Neuronal stem cell (in vitro differentiated cells): ENCODE measurements at regions not wholly inside any gene's neighbourhood (a gene's known extent, or its start where the extent isn't known, plus 50 kb on each side); places are given as distances from the start of the nearest gene placed in this dataset.

Experiments used
- DNase-seq: peaks from one replicate; pipeline ENCODE4 v3.0.0-alpha.2; 2013; ENCODE audit warnings: low spot score
- H2AFZ ChIP-seq: one replicate; pipeline ENCODE4 v1.6.1; 2013; ENCODE audit warnings: mild to moderate bottlenecking, low read length, inconsistent platforms
- H2AK5ac ChIP-seq: 2 replicates; pipeline ENCODE4 v1.6.1; 2013; ENCODE audit warnings: low read depth, mild to moderate bottlenecking, inconsistent platforms, low read length, moderate library complexity, mixed read lengths
- H2BK120ac ChIP-seq: 2 replicates; pipeline ENCODE4 v1.6.1; 2013; ENCODE audit warnings: low read depth, mild to moderate bottlenecking, inconsistent platforms, low read length, moderate library complexity, mixed read lengths
- H2BK12ac ChIP-seq: one replicate; pipeline ENCODE4 v1.6.1; 2013; ENCODE audit warnings: low read length, inconsistent platforms
- H2BK15ac ChIP-seq: 2 replicates; pipeline ENCODE4 v1.6.1; 2013; ENCODE audit warnings: mild to moderate bottlenecking, low read length, inconsistent platforms, mixed read lengths
- H2BK5ac ChIP-seq: one replicate; pipeline ENCODE4 v1.6.1; 2013; ENCODE audit warnings: inconsistent platforms, mild to moderate bottlenecking, low read length, moderate library complexity
- H3K14ac ChIP-seq: one replicate; pipeline ENCODE4 v1.6.1; 2013; ENCODE audit warnings: low read length, inconsistent platforms
- H3K18ac ChIP-seq: 2 replicates; pipeline ENCODE4 v1.6.1; 2013; ENCODE audit warnings: low read length, inconsistent platforms
- H3K23ac ChIP-seq: 2 replicates; pipeline ENCODE4 v1.6.1; 2013; ENCODE audit warnings: low read depth, mild to moderate bottlenecking, mixed read lengths, low read length, inconsistent platforms; ENCODE audit not compliant: poor library complexity
- H3K27ac ChIP-seq: replicated peaks from 3 replicates; pipeline ENCODE4 v1.5.1; 2013; ENCODE audit warnings: low read length, inconsistent platforms
- H3K27me3 ChIP-seq, 3 experiments: 2 replicates each; pipeline ENCODE4 v1.6.1; 2013; ENCODE audit warnings: low read length in 3 of 3, mild to moderate bottlenecking in 2 of 3, inconsistent platforms in 1 of 3, low read depth in 1 of 3, mixed read lengths in 1 of 3, moderate library complexity in 1 of 3; ENCODE audit not compliant: control insufficient read depth in 3 of 3, insufficient read depth in 3 of 3
- H3K36me3 ChIP-seq, 2 donors: replicated peaks in 1 of 2; 2 replicates each; pipeline ENCODE4 v1.6.1; 2013; ENCODE audit warnings: low read length in 2 of 2; ENCODE audit not compliant: control insufficient read depth in 2 of 2, insufficient read depth in 2 of 2
- H3K4ac ChIP-seq: 2 replicates; pipeline ENCODE4 v1.6.1; 2013; ENCODE audit warnings: inconsistent platforms, mild to moderate bottlenecking, low read length, moderate library complexity
- H3K4me1 ChIP-seq, 2 donors: 1 replicate in 1 of 2; 2 replicates in 1 of 2; pipeline ENCODE4 v1.6.1; 2013; ENCODE audit warnings: low read length in 2 of 2, low read depth in 1 of 2; ENCODE audit not compliant: control insufficient read depth in 2 of 2, insufficient read depth in 1 of 2
- H3K4me2 ChIP-seq: one replicate; pipeline ENCODE4 v1.6.1; 2013; ENCODE audit warnings: mild to moderate bottlenecking, low read length, inconsistent platforms; ENCODE audit not compliant: insufficient read depth, poor library complexity, severe bottlenecking
- H3K4me3 ChIP-seq, 2 donors: 2 replicates each; pipeline ENCODE4 v1.5.1; 2013; ENCODE audit warnings: low read length in 2 of 2, mild to moderate bottlenecking in 2 of 2, inconsistent platforms in 1 of 2, moderate library complexity in 1 of 2
- H3K79me1 ChIP-seq: one replicate; pipeline ENCODE4 v1.6.1; 2013; ENCODE audit warnings: low read depth, mild to moderate bottlenecking, inconsistent platforms, low read length, moderate library complexity
- H3K9ac ChIP-seq: one replicate; pipeline ENCODE4 v1.6.1; 2013; ENCODE audit warnings: mild to moderate bottlenecking, low read depth, low read length, inconsistent platforms; ENCODE audit not compliant: poor library complexity
- H3K9me3 ChIP-seq, 2 donors: replicated peaks in 1 of 2; 2 replicates each; pipeline versions ENCODE3 to v1.6.1; 2013; ENCODE audit warnings: low read length in 2 of 2, mild to moderate bottlenecking in 2 of 2, inconsistent platforms in 1 of 2, low read depth in 1 of 2, mixed read lengths in 1 of 2, moderate library complexity in 1 of 2; ENCODE audit not compliant: control insufficient read depth in 2 of 2, insufficient read depth in 1 of 2
- H4K8ac ChIP-seq: one replicate; pipeline ENCODE4 v1.6.1; 2013; ENCODE audit warnings: low read depth, mild to moderate bottlenecking, inconsistent platforms, low read length, moderate library complexity
- H4K91ac ChIP-seq: one replicate; pipeline ENCODE4 v1.6.1; 2013; ENCODE audit warnings: low read length, low read depth, mild to moderate bottlenecking, inconsistent platforms; ENCODE audit not compliant: poor library complexity
- WGBS, 2 donors: extraction: QIAGEN DNeasy Blood & Tissue Kit; methylation state at CpG; one replicate each; pipeline ENCODE4 v1.1.7; 2013; ENCODE audit warnings: missing lambda C conversion rate in 2 of 2, mixed read lengths in 1 of 2; ENCODE audit not compliant: insufficient read length in 2 of 2, insufficient replicate concordance in 1 of 2; ENCODE audit errors: extremely low coverage in 2 of 2; 5-methylcytosine and 5-hydroxymethylcytosine counted together

DNA sequence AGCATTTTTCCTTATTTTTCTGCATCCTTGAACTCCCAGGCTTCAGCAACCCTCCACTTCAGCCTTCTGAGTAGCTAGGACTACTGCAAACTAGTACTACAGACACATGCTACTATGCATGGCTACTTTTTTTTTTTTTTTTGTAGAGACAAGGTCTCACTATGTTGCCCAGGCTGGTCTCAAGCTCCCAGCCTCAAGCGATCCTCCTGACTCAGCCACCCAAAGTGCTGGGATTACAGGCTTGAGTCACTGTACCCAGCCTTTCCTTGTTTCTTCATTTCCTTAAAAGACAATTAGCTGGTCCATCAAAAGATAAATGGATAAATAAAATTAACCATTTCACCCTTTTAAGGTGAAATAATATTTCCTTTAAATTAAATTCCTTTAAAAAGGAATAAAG lies 205.8 kb downstream of the SPTSSA start:
- H3K9ac ChIP-seq, result no peak overlapping the region
- no peak overlapping the region for H3K18ac ChIP-seq
- peaks cover 2% of the 10 kb centered on the region for H3K79me1 ChIP-seq
- H3K4me2 ChIP-seq, result no peak overlapping the region
- no peak overlapping the region for H2AFZ ChIP-seq
- H2BK12ac ChIP-seq, result no peak overlapping the region
- no peak overlapping the region for H2BK5ac ChIP-seq
- H3K4me3 ChIP-seq, result no peak overlapping the region
- H2BK120ac ChIP-seq, result no peak overlapping the region
- no peak overlapping the region for H3K4ac ChIP-seq
- H3K4me1 ChIP-seq, result peaks cover 4 to 6% of the 10 kb centered on the region in 2 donors
- peaks cover 0 to 5% (median 0%) of the 10 kb centered on the region in 3 experiments for H3K27me3 ChIP-seq
- DNase-seq, result no peak
- no peak overlapping the region for H2AK5ac ChIP-seq
- no CpG with 5 or more reads among the region's 1 CpG for WGBS, 2 donors
- no peak overlapping the region for H4K91ac ChIP-seq
- H3K27ac ChIP-seq, result no peak overlapping the region
- H3K9me3 ChIP-seq, result no peaks in the 10 kb centered on the region
- H4K8ac ChIP-seq, result no peak overlapping the region
- no peak overlapping the region for H2BK15ac ChIP-seq
- H3K14ac ChIP-seq, result no peak overlapping the region
- H3K36me3 ChIP-seq, result no peaks in the 10 kb centered on the region
- no peak overlapping the region for H3K23ac ChIP-seq

DNA sequence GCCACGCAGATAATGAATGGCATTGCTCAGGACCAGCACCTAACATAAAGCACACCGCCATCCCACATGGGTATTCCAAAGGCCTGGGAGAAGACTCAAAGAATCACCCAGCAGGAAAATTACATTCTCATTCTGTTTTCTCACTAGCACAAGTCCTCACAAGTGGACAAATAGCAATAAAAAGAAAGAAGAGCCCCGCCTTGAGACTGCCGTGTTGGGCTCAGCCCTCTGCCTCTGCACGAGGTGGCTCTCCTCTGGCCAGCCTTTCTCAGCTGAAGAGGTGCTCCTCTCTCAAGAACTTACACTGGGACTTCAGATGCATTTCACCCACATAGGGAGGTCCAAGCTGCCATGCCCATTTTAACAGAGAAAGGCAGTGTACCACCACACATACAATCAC lies 207.5 kb downstream of the SPTSSA start:
- Histone ChIP-seq H3K4ac (no peak overlapping the region), H3K4me1 (peaks cover 4 to 6% of the 10 kb centered on the region in 2 donors), H3K9ac (no peak overlapping the region), H4K8ac (no peak overlapping the region), H2BK15ac (no peak overlapping the region), H3K18ac (no peak overlapping the region), H3K9me3 (no peaks in the 10 kb centered on the region), H2BK120ac (no peak overlapping the region), H4K91ac (no peak overlapping the region), H2BK5ac (no peak overlapping the region), H3K27me3 (peaks cover 0 to 3% (median 0%) of the 10 kb centered on the region in 3 experiments), H3K36me3 (no peaks in the 10 kb centered on the region), H3K79me1 (peaks cover 2% of the 10 kb centered on the region), H3K4me2 (no peak overlapping the region), H3K23ac (no peak overlapping the region), H3K4me3 (no peak overlapping the region), H3K27ac (no peak overlapping the region), H2AK5ac (no peak overlapping the region), H2BK12ac (no peak overlapping the region), H3K14ac (no peak overlapping the region), H2AFZ (peak overlapping the region; percentile 33)
- DNase-seq, result no peak
- WGBS, 2 donors, result no CpG with 5 or more reads among the region's 5 CpGs

DNA sequence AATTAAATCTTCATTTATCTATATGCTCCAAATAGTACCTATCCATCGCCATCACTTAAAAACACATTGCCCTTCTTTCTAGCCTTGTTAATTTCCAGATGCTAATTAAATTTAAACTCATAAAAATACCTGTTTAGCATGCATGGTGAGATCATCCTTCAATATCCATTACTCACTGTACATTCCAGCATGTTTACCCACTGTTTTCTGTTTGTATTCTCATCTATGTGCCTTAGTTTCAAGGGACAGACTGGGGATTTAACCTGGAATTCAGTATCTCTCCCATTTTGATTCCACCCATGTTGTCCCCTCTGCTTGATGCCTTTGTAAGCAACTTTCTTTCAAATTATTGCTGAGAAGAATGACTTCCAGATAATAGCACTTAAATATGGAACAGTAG lies 208.0 kb downstream of the SPTSSA start:
- H2BK12ac ChIP-seq, result no peak overlapping the region
- H4K91ac ChIP-seq, result no peak overlapping the region
- 100% methylated on average over 1 of the region's 1 CpG; no CpG with 5 or more reads in 1 of the 2 donors for WGBS, 2 donors
- no peak overlapping the region for H2BK15ac ChIP-seq
- no peak for DNase-seq
- peaks cover 4 to 6% of the 10 kb centered on the region in 2 donors for H3K4me1 ChIP-seq
- H2AFZ ChIP-seq, result peak overlapping the region; percentile 33
- no peak overlapping the region for H3K18ac ChIP-seq
- no peak overlapping the region for H3K14ac ChIP-seq
- no peaks in the 10 kb centered on the region for H3K36me3 ChIP-seq
- H3K27ac ChIP-seq, result no peak overlapping the region
- no peak overlapping the region for H2AK5ac ChIP-seq
- H3K4me3 ChIP-seq, result no peak overlapping the region
- no peak overlapping the region for H4K8ac ChIP-seq
- H3K79me1 ChIP-seq, result peaks cover 2% of the 10 kb centered on the region
- H2BK120ac ChIP-seq, result no peak overlapping the region
- no peak overlapping the region for H3K9ac ChIP-seq
- no peak overlapping the region for H3K4me2 ChIP-seq
- no peaks in the 10 kb centered on the region for H3K9me3 ChIP-seq
- no peak overlapping the region for H3K4ac ChIP-seq
- H3K23ac ChIP-seq, result no peak overlapping the region
- H2BK5ac ChIP-seq, result no peak overlapping the region
- peaks cover 0 to 3% (median 0%) of the 10 kb centered on the region in 3 experiments for H3K27me3 ChIP-seq

DNA sequence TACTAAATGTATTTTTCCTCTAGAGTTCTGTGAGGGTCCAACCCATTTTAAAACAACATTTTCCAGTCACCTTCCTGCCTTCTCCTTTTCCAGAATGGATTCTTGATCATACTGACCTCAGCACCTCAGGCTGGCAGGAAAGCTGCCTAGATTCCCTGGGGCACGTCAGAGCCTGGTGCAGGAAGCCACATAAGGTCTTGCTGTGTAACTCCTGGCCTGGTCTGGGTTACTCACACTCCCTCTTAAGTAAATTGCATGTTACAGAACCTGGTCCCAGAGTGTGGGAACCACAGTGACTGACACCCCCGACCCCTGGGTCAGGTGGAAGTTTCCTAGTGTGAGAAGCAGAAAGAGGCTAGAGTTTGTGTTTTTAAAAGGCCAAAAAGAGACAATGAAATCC lies 209.8 kb downstream of the SPTSSA start:
- H3K36me3 ChIP-seq, result no peaks in the 10 kb centered on the region
- H3K9me3 ChIP-seq, result no peaks in the 10 kb centered on the region
- H3K4me3 ChIP-seq, result no peak overlapping the region
- H2BK120ac ChIP-seq, result no peak overlapping the region
- H3K9ac ChIP-seq, result no peak overlapping the region
- H4K91ac ChIP-seq, result no peak overlapping the region
- H3K23ac ChIP-seq, result no peak overlapping the region
- H3K27ac ChIP-seq, result no peak overlapping the region
- WGBS, 2 donors, result no CpG with 5 or more reads among the region's 2 CpGs
- H2BK12ac ChIP-seq, result no peak overlapping the region
- no peak for DNase-seq
- no peak overlapping the region for H2AK5ac ChIP-seq
- H3K4me2 ChIP-seq, result no peak overlapping the region
- peaks cover 4 to 6% of the 10 kb centered on the region in 2 donors for H3K4me1 ChIP-seq
- H2BK15ac ChIP-seq, result no peak overlapping the region
- H3K27me3 ChIP-seq, result no peaks in the 10 kb centered on the region
- peak overlapping the region; percentile 4 for H3K18ac ChIP-seq
- peaks cover 2% of the 10 kb centered on the region for H3K79me1 ChIP-seq
- H4K8ac ChIP-seq, result no peak overlapping the region
- H2AFZ ChIP-seq, result no peak overlapping the region
- H3K14ac ChIP-seq, result peak overlapping the region; percentile 78
- H3K4ac ChIP-seq, result no peak overlapping the region
- H2BK5ac ChIP-seq, result no peak overlapping the region
